ENCODE measurements at regions not wholly inside any gene's neighbourhood (a gene's known extent, or its start where the extent isn't known, plus 50 kb on each side); places are given as distances from the start of the nearest gene placed in this dataset.
A peak's percentile ranks its signal among the peaks of the same experiment; 100 is the strongest.

DNA sequence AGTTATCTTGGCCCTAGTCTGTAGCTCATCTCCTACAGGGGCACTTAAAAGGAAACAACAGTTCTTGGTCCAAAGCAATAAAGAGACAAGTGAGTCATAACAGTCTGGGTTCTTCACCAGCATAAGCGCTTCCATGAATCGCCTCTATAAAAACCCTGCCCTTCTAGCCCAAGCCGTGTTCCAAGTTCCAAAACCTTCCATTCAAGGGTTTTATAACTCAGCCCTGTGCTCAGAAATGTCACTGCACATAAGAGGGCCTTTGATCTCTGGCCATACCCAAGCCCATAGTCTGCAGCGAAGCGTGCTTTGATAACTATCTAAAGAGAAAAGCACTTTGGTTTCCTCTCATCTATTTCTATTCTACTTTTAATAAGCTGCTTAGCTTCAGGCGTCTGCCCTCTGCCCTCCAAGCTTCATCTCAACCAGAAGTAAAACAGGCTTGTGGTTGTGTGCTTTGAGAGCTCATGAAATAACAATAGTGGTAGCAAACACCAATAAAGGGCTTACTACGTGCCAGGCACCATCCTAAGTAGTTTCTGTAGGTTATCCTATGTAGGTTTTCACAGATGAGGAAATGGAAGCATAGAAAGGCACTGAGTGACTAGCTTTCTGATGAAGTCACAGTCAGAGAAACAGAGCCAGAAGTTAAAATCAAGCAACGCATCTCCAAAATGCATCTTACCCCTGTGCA is 64.0 kb upstream of the AKAP13 start:
- no peaks in the 10 kb centered on the region for H3K79me2 ChIP-seq (ENCODE audit: insufficient read depth)
- peaks cover 42% of the 10 kb centered on the region for H3F3A ChIP-seq (ENCODE audit: insufficient read depth)
- DNase-seq = peak; percentile 81
- H3K9me2 ChIP-seq (ENCODE audit: insufficient read depth) = no peaks in the 10 kb centered on the region
- peak overlapping the region; percentile 67 for H3K4me2 ChIP-seq (ENCODE audit: unreplicated experiment)
- H2AFZ ChIP-seq = peak overlapping the region; percentile 58
- 20 to 24% methylated on average over 8 of the region's 8 CpGs for WGBS, 2 experiments (ENCODE audit: low coverage in 1 of 2, low lambda C conversion rate in 2 of 2, missing lambda C conversion rate in 2 of 2)
- H3K36me3 ChIP-seq (ENCODE audit: low read depth) = no peaks in the 10 kb centered on the region
- no peaks in the 10 kb centered on the region for H4K20me1 ChIP-seq (ENCODE audit: insufficient read depth)
- no peak overlapping the region for H3K9ac ChIP-seq
- no peaks in the 10 kb centered on the region for H3K27me3 ChIP-seq (replicated peaks; ENCODE audit: insufficient read depth)
- TF ChIP-seq EZH2phosphoT487 (IDR thresholded peaks at IDR 0.05; ENCODE audit: insufficient read depth, low read depth) (no peak), EZH2 (IDR thresholded peaks at IDR 0.05; ENCODE audit: insufficient read depth, poor library complexity, severe bottlenecking) (no peak)
- in situ Hi-C loops (cut with MboI) = no loop called here
- peaks cover 53% of the 10 kb centered on the region for H3K4me1 ChIP-seq (ENCODE audit: insufficient read depth)
- H3K9me3 ChIP-seq (ENCODE audit: low read depth) = no peaks in the 10 kb centered on the region
- H3K27ac ChIP-seq = peak overlapping the region; percentile 39; the same call in 1 of the 2 replicates
- H3K4me3 ChIP-seq = peak overlapping the region; percentile 50

DNA sequence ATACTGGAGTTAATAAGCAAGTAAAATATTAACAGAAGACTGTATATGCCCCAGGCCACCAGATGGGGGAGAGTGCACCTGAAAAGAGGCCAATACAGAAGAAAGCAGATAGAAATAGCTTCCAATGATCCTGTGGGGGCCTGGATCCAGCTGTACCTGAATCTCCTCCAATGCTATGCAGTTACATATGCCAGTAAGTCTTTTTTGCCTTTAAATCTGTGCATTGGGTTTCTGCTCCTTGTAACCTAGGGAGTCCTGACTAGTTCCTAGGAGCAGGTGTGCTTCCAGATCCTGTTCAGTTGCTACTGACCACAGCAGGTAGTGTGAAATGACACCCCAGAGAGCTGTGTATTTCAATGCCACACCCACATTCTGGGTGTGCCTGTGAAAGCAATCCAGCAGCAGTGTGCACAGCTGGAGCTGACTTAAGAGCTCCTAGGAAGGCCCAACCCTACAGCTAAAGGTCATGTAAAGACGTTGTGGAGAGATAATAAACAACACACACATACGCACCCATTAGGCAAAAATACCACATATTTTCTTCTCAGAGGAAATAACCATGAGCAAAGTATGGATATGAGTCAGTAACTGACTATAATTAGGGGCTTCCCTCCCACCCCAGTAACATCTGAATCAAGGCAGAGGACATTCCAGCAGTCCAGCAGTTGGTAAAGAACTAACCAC is 62.2 kb upstream of the AKAP13 start:
- no peaks in the 10 kb centered on the region for H3K27me3 ChIP-seq (replicated peaks; ENCODE audit: insufficient read depth)
- H3K4me1 ChIP-seq (ENCODE audit: insufficient read depth) = peaks cover 46% of the 10 kb centered on the region
- no peak overlapping the region for H3K9ac ChIP-seq
- no peaks in the 10 kb centered on the region for H3K9me2 ChIP-seq (ENCODE audit: insufficient read depth)
- H3K36me3 ChIP-seq (ENCODE audit: low read depth) = no peaks in the 10 kb centered on the region
- peak overlapping the region; percentile 33 for H3K4me2 ChIP-seq (ENCODE audit: unreplicated experiment)
- no peak overlapping the region for H2AFZ ChIP-seq
- TF ChIP-seq EZH2phosphoT487 (IDR thresholded peaks at IDR 0.05; ENCODE audit: insufficient read depth, low read depth) (peak; percentile 86), EZH2 (IDR thresholded peaks at IDR 0.05; ENCODE audit: insufficient read depth, poor library complexity, severe bottlenecking) (no peak)
- 0% methylated on average over 2 of the region's 2 CpGs for WGBS, 2 experiments (ENCODE audit: low coverage in 1 of 2, low lambda C conversion rate in 2 of 2, missing lambda C conversion rate in 2 of 2)
- no peaks in the 10 kb centered on the region for H4K20me1 ChIP-seq (ENCODE audit: insufficient read depth)
- no peaks in the 10 kb centered on the region for H3K9me3 ChIP-seq (ENCODE audit: low read depth)
- peaks cover 39% of the 10 kb centered on the region for H3F3A ChIP-seq (ENCODE audit: insufficient read depth)
- peak; percentile 89 for DNase-seq
- in situ Hi-C loops (cut with MboI) = no loop called here
- H3K4me3 ChIP-seq = peak overlapping the region; percentile 6; the same call in 1 of the 2 replicates
- peak overlapping the region; percentile 63 for H3K27ac ChIP-seq
- no peaks in the 10 kb centered on the region for H3K79me2 ChIP-seq (ENCODE audit: insufficient read depth)

DNA sequence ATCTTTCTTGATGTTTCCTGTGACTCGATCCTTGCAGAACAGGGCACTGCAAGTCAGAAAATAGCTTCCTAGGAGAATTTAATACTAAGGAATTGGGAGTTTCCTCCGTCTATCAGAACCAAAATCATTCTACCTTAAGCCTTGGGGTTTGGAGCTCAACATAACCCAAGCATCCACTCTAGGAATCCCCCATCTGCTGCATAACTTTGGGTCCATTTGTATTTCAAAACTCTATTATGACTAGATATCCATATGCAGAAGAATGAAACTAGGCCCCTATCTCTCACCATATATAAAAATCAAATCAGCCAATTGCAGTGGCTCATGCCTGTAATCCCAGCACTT is 61.7 kb upstream of the AKAP13 start:
- no peak for TF ChIP-seq EZH2 (IDR thresholded peaks at IDR 0.05; ENCODE audit: insufficient read depth, poor library complexity, severe bottlenecking)
- no peak for TF ChIP-seq EZH2phosphoT487 (IDR thresholded peaks at IDR 0.05; ENCODE audit: insufficient read depth, low read depth)
- Histone ChIP-seq H3K4me1 (ENCODE audit: insufficient read depth) (peaks cover 41% of the 10 kb centered on the region), H3K9ac (no peak overlapping the region), H3K9me3 (ENCODE audit: low read depth) (no peaks in the 10 kb centered on the region), H3K79me2 (ENCODE audit: insufficient read depth) (no peaks in the 10 kb centered on the region), H4K20me1 (ENCODE audit: insufficient read depth) (no peaks in the 10 kb centered on the region), H3F3A (ENCODE audit: insufficient read depth) (peaks cover 37% of the 10 kb centered on the region), H3K27me3 (replicated peaks; ENCODE audit: insufficient read depth) (no peaks in the 10 kb centered on the region), H3K36me3 (ENCODE audit: low read depth) (no peaks in the 10 kb centered on the region), H3K4me2 (ENCODE audit: unreplicated experiment) (peak overlapping the region; percentile 47), H3K9me2 (ENCODE audit: insufficient read depth) (no peaks in the 10 kb centered on the region), H3K27ac (peak overlapping the region; percentile 63), H2AFZ (no peak overlapping the region), H3K4me3 (no peak overlapping the region)
- WGBS, 2 experiments (ENCODE audit: low coverage in 1 of 2, low lambda C conversion rate in 2 of 2, missing lambda C conversion rate in 2 of 2) = 3 to 4% methylated on average over 2 of the region's 2 CpGs
- no peak for DNase-seq
- in situ Hi-C loops (cut with MboI) = no loop called here

DNA sequence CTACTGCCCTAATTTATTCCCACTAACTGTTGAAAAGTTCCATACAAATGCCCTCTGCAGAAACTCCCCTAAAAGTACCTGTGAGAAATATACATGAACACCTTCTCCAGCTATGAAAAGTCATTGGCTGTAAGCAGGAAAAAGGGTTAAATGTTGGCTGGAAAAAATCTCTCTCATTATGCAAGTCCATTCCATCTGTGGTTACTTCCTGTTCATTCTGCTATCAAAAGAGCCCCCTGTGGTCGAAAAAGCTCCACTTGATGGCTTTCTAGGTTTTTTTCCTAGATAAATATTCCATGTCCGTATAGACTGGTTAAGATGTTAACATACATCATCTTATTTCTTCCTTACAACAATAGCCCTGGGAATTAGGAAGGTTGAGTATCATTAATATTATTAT is 56.2 kb upstream of the AKAP13 start:
- H3K9me2 ChIP-seq (ENCODE audit: insufficient read depth) = no peaks in the 10 kb centered on the region
- H3F3A ChIP-seq (ENCODE audit: insufficient read depth) = peaks cover 6% of the 10 kb centered on the region
- no peaks in the 10 kb centered on the region for H3K36me3 ChIP-seq (ENCODE audit: low read depth)
- H3K4me1 ChIP-seq (ENCODE audit: insufficient read depth) = peaks cover 3% of the 10 kb centered on the region
- no peaks in the 10 kb centered on the region for H3K27me3 ChIP-seq (replicated peaks; ENCODE audit: insufficient read depth)
- WGBS, 2 experiments (ENCODE audit: low coverage in 1 of 2, low lambda C conversion rate in 2 of 2, missing lambda C conversion rate in 2 of 2) = 65 to 73% methylated on average over 2 of the region's 2 CpGs
- no peaks in the 10 kb centered on the region for H3K9me3 ChIP-seq (ENCODE audit: low read depth)
- H3K79me2 ChIP-seq (ENCODE audit: insufficient read depth) = no peaks in the 10 kb centered on the region
- H3K4me2 ChIP-seq (ENCODE audit: unreplicated experiment) = no peak overlapping the region
- no peaks in the 10 kb centered on the region for H4K20me1 ChIP-seq (ENCODE audit: insufficient read depth)
- DNase-seq = no peak
- no peak overlapping the region for H3K9ac ChIP-seq
- no peak for TF ChIP-seq EZH2phosphoT487 (IDR thresholded peaks at IDR 0.05; ENCODE audit: insufficient read depth, low read depth)
- TF ChIP-seq EZH2 (IDR thresholded peaks at IDR 0.05; ENCODE audit: insufficient read depth, poor library complexity, severe bottlenecking) = no peak
- in situ Hi-C loops (cut with MboI) = no loop called here
- H3K4me3 ChIP-seq = no peak overlapping the region
- H3K27ac ChIP-seq = no peak overlapping the region
- H2AFZ ChIP-seq = no peak overlapping the region

Measured in GM23248 (cell line).